GM19468 (cell line): ENCODE measurements at regions not wholly inside any gene's neighbourhood (a gene's known extent, or its start where the extent isn't known, plus 50 kb on each side); places are given as distances from the start of the nearest gene placed in this dataset.
"Not testable (repeated sequence)": the region's sequence is repeated elsewhere in the genome, so short reads cannot be mapped to it uniquely, and the experiment has no call there.

Source experiments
- ATAC-seq: cut with Tn5 transposase; IDR thresholded peaks from one replicate; pipeline ENCODE4 v1.9.1; 2021; ENCODE audit warnings: mild to moderate bottlenecking, moderate library complexity, moderate number of reproducible peaks; ENCODE audit not compliant: unreplicated experiment; ENCODE audit errors: extremely low read depth

- ATAC-seq: no peak
Measured at GRCh38 chr10:43994539-43994938, 345.9 kb upstream of the ZNF32 start.

DNA sequence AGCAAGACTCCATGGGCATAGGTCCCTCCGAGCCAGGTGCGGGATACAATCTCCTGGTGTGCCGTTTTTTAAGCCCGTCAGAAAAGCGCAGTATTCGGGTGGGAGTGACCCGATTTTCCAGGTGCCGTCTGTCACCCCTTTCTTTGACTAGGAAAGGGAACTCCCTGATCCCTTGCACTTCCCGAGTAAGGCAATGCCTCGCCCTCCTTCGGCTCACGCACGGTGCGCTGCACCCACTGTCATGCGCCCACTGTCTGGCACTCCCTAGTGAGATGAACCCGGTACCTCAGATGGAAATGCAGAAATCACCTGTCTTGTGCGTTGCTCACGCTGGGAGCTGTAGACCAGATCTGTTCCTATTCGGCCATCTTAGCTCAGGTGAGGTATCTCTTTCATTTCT is 344.1 kb upstream of the ZNF32 start:
- not testable (repeated sequence) for ATAC-seq

DNA sequence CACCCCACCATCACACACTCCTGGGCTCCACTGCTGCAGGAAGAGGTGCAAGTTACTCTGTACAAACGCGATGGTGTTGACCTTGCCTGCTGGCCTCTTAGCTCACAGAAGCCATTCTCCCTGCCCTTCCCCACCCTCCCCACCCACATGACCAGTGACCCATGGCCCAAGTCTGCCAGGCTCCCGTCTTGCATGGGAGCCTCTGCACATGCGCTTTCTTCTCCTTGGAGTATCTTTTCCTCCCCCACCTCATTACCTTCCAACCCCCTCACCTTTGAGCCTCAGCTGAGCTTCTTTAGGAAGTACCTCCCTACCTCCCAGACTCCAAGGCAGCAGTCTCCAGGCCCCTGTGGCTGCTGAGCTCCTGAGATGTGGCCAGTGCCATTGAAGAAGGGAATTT is 337.7 kb upstream of the ZNF32 start:
- no peak for ATAC-seq

GRCh38 chr10:43985941-43986340 is 337.3 kb upstream of the ZNF32 start:
- ATAC-seq: no peak

DNA sequence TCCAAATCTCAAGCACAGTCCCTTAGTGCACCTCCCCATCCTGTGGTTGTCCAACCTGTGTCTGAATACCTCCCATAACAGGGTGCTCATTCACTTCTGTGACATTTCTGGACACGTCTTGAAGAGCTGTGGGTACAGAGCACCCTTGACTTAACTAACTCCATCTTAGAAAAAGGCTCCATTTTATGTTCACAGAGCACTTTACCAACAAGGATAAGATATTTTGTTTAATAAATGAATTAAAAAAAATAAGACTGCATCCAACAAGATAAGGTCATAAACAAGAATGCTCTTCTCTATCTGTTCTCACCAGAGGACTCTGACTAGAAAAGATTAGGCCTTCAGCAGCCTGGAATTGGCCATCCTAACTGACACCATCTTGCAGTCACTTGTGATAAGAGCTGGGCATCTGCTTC is 335.2 kb upstream of the ZNF32 start:
- ATAC-seq: no peak

DNA sequence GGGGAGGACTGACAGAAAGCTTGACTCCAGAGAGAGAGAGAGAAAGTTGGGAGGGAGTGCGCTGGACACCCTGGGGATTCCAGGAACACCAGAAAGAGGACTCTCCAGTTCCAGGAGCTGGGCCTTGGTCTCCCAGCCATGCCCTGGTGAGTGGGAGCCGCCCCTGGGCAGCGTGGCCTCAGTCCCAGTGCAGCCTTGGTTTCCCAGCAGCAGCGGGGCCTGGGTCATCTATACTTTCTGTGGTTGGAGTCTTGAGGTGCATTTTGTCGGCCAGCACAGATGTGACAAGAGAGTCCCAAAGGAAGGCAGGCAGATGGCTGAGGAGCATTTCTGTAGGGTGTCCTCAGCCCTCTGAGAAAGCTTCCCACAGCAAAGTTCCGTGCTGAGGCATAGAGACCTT is 334.7 kb upstream of the ZNF32 start:
- ATAC-seq: no peak

DNA sequence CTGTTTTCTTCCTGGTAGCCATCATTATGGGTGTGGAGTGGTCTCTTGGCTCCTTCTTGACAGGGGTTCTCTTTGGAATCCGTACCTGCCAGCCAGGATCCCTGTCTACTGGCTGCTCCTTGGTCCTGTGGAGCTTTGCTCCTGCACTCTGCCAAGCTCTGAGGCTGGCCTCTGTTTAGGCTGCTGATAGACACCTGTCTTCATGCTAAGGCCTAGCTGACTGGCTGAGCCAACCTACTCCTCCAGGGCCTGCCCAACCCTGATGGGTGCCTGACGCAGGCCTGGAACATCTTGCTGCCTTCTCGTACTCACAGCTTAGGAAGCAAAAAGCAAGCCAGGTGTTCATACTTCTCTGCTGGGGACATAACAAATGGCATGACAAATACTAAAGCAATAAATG is 333.6 kb upstream of the ZNF32 start:
- ATAC-seq: no peak

- no peak for ATAC-seq
Measured at GRCh38 chr10:43981696-43982095, 333.0 kb upstream of the ZNF32 start.

DNA sequence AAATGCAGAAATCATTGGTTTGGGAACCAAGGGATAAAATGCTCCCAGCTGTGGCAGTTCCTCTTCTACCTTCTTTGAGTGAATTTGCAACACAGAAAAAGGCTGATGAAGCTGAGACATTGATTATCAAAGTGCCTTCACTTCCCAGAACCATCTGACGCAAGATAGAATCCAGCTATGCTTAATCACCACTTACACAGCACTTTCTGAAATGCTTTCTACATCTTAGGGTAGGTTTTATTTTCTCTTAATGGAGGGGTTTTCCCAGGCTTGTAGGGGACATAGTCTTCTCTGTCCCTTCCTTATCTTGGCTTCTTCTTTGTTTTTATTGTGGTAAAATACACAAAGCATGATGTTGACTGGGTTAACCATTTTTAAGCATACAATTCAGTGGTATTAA is 332.6 kb upstream of the ZNF32 start:
- ATAC-seq: no peak

DNA sequence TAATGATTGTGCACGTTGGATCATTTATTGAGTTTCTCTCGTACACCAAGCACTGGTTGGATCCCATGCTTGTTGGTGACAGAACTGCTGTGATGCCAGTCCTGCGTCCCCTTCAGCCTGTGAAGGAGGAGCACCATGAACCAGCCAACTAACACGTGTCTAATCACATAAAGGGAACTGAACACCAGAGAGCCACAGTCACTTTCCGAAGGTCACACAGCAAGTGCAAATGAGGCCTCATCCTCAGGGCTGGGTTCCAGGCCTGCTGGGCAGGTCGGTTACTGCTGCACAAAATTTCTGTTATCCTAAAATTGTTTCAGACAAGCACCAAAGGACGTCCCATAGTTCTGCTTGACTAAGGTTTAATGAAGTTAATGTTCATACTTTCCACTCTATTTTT is 332.0 kb upstream of the ZNF32 start:
- ATAC-seq: no peak

DNA sequence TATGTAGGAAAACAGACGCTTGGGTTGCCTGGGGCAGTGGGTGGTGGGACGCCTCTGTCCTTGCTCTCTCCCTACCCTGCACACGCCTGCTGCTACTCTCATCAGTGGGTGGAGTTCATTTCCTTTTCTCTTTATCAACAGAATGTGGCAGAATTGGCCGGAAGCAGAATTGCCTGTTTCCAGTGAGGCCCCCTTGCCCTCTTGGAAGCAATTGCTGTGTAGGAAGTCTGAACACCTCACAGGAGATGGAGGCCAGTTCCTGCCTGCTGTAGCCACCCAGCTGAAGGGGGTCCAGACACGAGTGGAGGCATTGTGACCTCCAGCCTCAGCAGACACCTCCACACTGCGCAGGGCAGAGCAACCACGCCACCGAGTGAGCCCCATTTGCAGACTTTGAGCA is 331.6 kb upstream of the ZNF32 start:
- no peak for ATAC-seq

DNA sequence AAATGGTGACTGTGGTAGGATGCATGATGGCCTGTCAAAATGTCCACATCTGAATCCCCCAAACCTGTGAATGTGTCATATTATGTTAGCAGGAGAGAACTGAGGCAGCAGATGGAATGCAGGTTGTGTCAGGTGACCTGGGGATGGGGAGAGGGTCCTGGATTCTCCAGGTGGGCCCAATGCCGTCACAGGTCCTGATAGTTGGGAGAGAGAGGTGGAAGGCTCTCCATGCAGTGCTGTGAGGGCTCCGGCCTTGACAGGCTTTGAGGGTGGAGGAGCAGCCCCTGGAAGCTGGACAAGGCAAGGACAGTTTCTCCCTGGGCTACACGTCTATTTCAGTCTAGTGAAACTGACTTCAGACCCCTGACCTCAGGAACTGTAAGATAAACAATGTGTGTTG is 330.9 kb upstream of the ZNF32 start:
- ATAC-seq: no peak

- ATAC-seq: no peak
Measured at GRCh38 chr10:43978936-43979335, 330.3 kb upstream of the ZNF32 start.

GRCh38 chr10:43978091-43978490 is 329.4 kb upstream of the ZNF32 start:
- ATAC-seq: no peak

GRCh38 chr10:43976292-43976691 is 327.6 kb upstream of the ZNF32 start:
- no peak for ATAC-seq

GRCh38 chr10:43973801-43974200 is 325.1 kb upstream of the ZNF32 start:
- no peak for ATAC-seq

- ATAC-seq: no peak
Measured at GRCh38 chr10:43972976-43973647, 324.4 kb upstream of the ZNF32 start.

GRCh38 chr10:43971981-43972380 is 323.3 kb upstream of the ZNF32 start:
- ATAC-seq: no peak

DNA sequence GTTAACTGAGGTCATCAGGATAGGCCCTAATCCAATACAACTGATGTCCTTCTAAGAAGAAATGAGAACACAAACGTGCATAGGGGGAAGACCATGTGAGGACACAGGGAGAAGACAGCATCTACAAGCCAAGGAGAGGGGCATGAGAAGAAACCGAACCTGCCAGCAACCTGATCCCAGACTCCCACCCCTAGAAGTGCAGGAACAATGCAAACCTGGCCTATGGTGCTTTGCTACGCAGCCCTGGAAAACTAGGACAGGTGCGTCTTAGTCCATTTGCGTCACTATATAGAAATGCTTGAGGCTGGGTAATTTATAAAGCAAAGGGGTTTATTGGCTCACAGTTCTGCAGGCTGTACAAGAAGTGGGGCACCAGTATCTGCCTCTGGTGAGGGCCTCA is 322.6 kb upstream of the ZNF32 start:
- no peak for ATAC-seq

DNA sequence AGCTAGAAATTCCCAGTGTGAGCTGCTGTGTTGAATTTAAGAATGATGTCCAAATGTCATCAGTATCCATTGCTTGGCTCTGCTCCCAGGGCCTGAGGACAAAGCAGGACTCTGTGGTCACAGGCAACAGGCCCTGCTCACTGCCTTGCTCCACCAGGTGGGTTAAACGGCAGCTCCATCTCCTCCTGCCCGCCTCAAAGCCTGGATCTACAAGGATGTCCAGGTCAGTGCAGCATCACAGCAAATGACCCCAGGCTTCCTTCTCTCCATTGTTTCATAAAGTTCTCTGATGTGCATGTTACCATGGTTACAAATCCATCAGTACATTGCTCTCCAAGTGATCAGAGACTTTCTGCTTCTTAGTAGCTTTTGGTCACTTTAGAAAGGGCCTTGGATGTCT is 322.0 kb upstream of the ZNF32 start:
- ATAC-seq: no peak

DNA sequence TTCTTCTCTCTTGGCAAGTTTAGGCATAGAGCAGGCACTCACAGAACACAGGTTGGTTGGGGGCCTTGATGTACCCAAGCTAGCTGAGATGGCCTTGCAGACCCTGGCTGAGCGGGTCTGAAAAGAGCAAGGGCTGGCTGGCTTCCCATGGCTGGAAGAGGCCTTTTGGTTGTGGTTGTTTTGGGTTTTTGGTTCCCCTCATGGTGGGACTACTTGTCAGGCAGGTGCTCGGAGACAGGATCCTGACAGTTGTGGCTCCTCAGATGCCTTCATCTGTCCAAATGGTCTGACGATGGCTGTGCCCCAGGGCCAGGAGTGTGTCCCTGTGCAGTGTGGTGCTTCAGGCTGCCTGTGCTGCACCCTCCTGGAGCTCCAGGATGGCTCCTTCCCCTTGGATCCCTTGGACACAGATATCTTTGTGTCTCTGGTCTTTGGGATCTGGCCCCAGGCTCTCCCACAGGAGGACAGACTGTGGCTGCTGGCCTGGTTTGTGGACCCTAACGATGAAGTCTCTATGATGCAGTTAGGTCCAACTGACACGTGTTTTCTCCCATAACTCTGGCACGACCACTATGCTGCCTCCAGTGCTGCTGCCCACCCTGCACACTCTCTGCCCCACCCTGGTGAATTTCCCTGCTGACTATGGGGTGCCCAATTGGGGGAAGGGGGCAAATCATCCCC is 321.5 kb upstream of the ZNF32 start:
- no peak for ATAC-seq

DNA sequence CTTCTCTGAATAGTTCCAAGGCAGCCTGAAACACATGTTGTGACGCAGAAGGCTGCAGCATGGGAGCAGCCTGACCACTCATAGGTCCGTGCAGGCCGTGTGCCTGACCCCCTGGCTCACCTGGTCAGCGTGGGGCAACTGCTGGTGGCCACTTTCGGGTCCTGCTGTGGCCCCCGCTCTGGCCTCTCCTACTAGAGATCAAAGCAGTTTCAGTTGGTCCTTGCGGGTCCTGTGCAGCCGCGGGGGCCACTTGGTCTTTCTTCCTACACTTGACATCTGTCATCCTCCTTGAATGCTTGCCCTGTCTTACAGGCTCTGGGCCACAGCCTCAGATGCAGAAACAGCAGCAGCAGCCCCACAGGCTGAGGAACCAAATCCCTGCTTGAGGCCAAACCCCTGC is 320.8 kb upstream of the ZNF32 start:
- ATAC-seq: no peak
